ENCODE measurements at regions not wholly inside any gene's neighbourhood (a gene's known extent, or its start where the extent isn't known, plus 50 kb on each side); places are given as distances from the start of the nearest gene placed in this dataset.
"Not testable (repeated sequence)": the region's sequence is repeated elsewhere in the genome, so short reads cannot be mapped to it uniquely, and the experiment has no call there.

DNA sequence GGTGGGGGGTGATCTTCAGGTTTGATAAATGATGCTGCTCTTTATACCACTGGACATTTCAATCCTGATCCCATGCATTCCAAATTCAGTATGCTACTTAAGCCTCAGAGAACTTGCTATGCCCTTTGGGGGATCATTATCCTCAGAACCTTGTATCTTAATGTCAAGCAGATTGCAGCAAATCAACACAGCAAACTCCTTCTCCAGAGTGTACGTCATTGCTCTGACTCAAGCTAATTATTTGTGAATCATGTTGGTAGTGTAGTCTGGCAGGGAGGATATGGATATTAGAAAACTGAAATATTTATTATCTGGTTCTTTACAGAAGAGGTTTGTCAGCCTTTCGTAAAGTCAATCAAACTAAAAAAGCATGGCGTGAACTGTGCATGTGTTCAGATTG lies 562.5 kb upstream of the FAM98A start:
- DNase-seq (ENCODE audit: low spot score), result no peak
- TF ChIP-seq CTCF (IDR thresholded peaks at IDR 0.05), result no peak
- Histone ChIP-seq H3K4me3 (no peak overlapping the region), H3K27ac (no peak overlapping the region)

- DNase-seq (ENCODE audit: low spot score), result no peak
- no peak overlapping the region for H3K4me3 ChIP-seq
- H3K27ac ChIP-seq, result no peak overlapping the region
- no peak for TF ChIP-seq CTCF (IDR thresholded peaks at IDR 0.05)
Observed at GRCh38 chr2:34159901-34160300, 560.8 kb upstream of the FAM98A start.

DNA sequence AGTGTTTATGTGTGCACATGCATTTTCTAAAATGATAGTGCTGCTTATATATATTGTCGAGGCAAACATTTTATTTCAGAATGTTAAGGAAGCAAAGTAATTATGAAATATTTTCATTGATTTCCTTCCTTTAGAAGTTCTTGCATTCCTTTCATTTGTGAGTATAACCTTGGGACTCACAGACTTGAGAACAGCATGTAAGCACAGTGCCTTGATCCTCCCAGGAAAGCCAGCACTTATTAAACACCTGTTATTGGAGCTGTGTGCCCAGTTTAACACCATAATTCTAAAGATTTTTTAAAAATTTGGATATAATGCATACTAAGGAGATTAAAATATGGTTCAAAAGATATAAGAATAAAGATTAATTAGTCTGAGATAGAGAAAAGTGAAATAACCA lies 554.4 kb upstream of the FAM98A start:
- no peak for TF ChIP-seq CTCF (IDR thresholded peaks at IDR 0.05)
- Histone ChIP-seq H3K27ac (no peak overlapping the region), H3K4me3 (no peak overlapping the region)
- DNase-seq (ENCODE audit: low spot score), result no peak

DNA sequence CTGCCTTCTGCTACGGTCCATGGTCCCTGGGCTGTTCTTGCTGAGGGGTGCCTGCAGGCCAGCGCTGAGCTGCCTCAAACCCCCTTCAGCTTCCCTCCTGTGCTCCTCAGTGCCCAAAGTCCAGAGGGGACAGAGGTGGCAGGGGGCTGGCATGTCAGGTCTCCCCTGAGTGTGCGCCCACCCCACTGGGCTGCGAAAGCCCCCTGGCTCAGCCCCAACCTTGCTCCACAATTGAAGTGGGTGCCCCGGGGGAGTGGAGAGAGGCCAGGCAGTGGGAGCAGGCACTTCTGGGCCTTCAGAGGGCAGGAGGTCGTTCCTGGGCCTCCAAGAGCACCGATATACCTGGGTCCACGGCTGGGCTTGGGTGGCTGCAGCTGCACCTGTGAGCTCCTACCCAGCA lies 548.7 kb upstream of the FAM98A start:
- DNase-seq (ENCODE audit: low spot score), result no peak
- no peak for TF ChIP-seq CTCF (IDR thresholded peaks at IDR 0.05)
- H3K27ac ChIP-seq, result no peak overlapping the region

DNA sequence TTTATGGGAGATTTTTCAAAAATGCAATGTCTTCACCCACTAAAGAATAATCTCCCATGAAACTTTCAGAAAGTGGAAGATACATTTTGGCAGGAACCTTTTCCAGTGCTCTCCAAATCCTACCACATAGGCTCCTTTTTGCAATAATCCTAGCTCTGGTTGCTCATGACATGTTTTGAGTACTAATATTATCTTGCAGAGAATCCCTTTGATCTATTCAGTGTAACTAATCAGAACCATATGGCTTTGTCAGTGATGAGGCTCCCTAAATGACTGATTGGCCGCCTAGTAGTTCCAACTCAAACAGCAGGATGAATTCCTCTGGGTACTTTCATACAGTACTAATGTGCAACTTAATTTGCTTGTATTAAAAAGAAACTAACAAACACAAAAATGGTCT lies 544.0 kb upstream of the FAM98A start:
- no peak for DNase-seq (ENCODE audit: low spot score)
- Histone ChIP-seq H3K4me3 (no peak overlapping the region), H3K27ac (no peak overlapping the region)
- TF ChIP-seq CTCF (IDR thresholded peaks at IDR 0.05), result no peak

More for the DNA sequence above, 548.7 kb upstream of the FAM98A start:
- H3K4me3 ChIP-seq, result no peak overlapping the region

DNA sequence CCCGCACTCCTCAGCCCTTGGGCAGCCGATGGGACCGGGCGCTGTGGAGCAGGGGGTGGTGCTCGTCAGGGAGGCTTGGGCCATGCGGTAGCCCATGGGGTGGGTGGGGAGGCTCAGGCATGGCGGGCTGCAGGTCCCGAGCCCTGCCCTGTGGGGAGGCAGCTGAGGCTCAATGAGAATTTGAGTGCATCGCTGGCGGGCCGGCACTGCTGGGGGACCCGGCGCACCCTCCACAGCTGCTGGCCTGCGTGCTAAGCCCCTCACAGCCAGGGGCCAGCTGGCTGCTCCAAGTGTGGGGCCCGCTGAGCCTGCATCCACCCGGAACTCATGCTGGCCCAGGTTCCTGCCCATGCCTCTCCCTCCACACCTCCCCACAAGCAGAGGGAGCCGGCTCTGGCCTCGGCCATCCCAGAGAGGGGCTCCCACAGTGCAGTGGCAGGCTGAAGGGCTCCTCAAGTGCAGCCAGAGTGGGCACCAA lies 543.5 kb upstream of the FAM98A start:
- H3K27ac ChIP-seq; DNase-seq (ENCODE audit: low spot score); H3K4me3 ChIP-seq: not testable (repeated sequence)

- DNase-seq (ENCODE audit: low spot score); H3K4me3 ChIP-seq; H3K27ac ChIP-seq: not testable (repeated sequence)
Observed at GRCh38 chr2:34133065-34133464, 534.0 kb upstream of the FAM98A start.

GRCh38 chr2:34126279-34126678 lies 527.2 kb upstream of the FAM98A start:
- Histone ChIP-seq H3K4me3 (no peak overlapping the region), H3K27ac (no peak overlapping the region)
- no peak for DNase-seq (ENCODE audit: low spot score)
- no peak for TF ChIP-seq CTCF (IDR thresholded peaks at IDR 0.05)
